Right cardiac atrium (tissue), 5 donors: ENCODE measurements at regions not wholly inside any gene's neighbourhood (a gene's known extent, or its start where the extent isn't known, plus 50 kb on each side); places are given as distances from the start of the nearest gene placed in this dataset.

Experiments
- ATAC-seq, 2 donors: fragments of 200-7000 bp; cut with Tn5 transposase; one replicate each; pipeline versions ENCODE4 v1.8.0 to v1.9.1; 2020; ENCODE audit warnings: moderate library complexity in 2 of 2, mild to moderate bottlenecking in 1 of 2
- DNase-seq, 3 donors: peaks; one replicate each; pipeline ENCODE4 v3.0.0-alpha.2; 2020
- H3K27ac ChIP-seq: one replicate; pipeline ENCODE4 v1.5.1; 2013; ENCODE audit warnings: mild to moderate bottlenecking, low read length, control low read depth, moderate library complexity
- H3K27me3 ChIP-seq: one replicate; pipeline ENCODE4 v1.6.1; 2013; ENCODE audit not compliant: control insufficient read depth, insufficient read depth
- H3K4me1 ChIP-seq: one replicate; pipeline ENCODE4 v1.6.1; 2013; ENCODE audit warnings: low read length; ENCODE audit not compliant: control insufficient read depth, insufficient read depth
- H3K4me3 ChIP-seq: one replicate; pipeline ENCODE4 v1.5.1; 2013; ENCODE audit warnings: low read length, control low read depth
- H3K9me3 ChIP-seq: one replicate; pipeline ENCODE4 v1.6.1; 2013; ENCODE audit warnings: low read length; ENCODE audit not compliant: control insufficient read depth
- WGBS: extraction: QIAGEN DNeasy Blood & Tissue Kit; methylation state at CpG from one replicate; pipeline ENCODE4 v1.1.7; 2013; 5-methylcytosine and 5-hydroxymethylcytosine counted together
- intact Hi-C, 4 donors: fragments of 100-400 bp; cut with DNase I; formaldehyde crosslinking; loops; one replicate each; pipeline versions ENCODE4 v1.11.0 to v1.14.0; 2022 to 2023
- donor health status: healthy with polysubstance abuse.
- donor health status: DM: no; HTN: yes; CAD: no.
- donor health status: DM: no; HTN: no; CAD: no.
- donor health status: DM: no; HTN: yes; CAD: no; lungs with severe emphysema.
- donor health status: DM: yes; HTN: yes; CAD: no.

- DNase-seq (no peak), ATAC-seq (no peak)
- 61% methylated on average over 1 of the region's 1 CpG for WGBS
- Histone ChIP-seq H3K4me3 (no peak overlapping the region), H3K27ac (no peak overlapping the region), H3K4me1 (peaks cover 3% of the 10 kb centered on the region), H3K27me3 (no peaks in the 10 kb centered on the region), H3K9me3 (no peaks in the 10 kb centered on the region)
- intact Hi-C loops: no loop called here
These were observed 91.2 kb downstream of the RPLP1 start for GRCh38 chr15:69543681-69544364.

- intact Hi-C loops: no loop called here
- DNase-seq (no peak), ATAC-seq (no peak)
- Histone ChIP-seq H3K27me3 (no peaks in the 10 kb centered on the region), H3K4me3 (no peak overlapping the region), H3K4me1 (peaks cover 3% of the 10 kb centered on the region), H3K27ac (no peak overlapping the region), H3K9me3 (no peaks in the 10 kb centered on the region)
- WGBS: 77% methylated on average over 6 of the region's 6 CpGs
These were observed 91.9 kb downstream of the RPLP1 start for GRCh38 chr15:69544365-69545113.

DNA sequence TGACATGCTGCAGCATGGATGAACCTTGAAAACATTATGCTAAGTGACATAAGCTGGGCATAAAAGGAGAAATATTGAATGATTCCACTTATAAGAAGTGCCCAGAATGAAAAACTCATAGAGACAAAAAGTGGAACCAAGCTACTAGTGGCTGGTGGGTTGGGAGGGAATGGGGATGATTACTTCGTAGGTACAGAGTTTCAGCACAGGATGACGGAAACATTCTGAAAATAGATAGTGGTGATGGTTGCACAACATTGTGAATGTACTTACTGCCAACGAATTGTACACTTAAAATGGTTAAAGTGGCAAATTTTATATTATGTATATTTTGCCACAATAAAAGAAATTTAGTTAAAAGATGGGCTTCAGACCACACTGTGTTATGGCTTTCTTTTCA is 93.6 kb downstream of the RPLP1 start:
- H3K4me1 ChIP-seq: peaks cover 3% of the 10 kb centered on the region
- no peak for DNase-seq
- H3K4me3 ChIP-seq: no peak overlapping the region
- intact Hi-C loops: no loop called here
- ATAC-seq: no peak
- H3K27ac ChIP-seq: no peak overlapping the region
- 46% methylated on average over 3 of the region's 3 CpGs for WGBS
- H3K27me3 ChIP-seq: no peaks in the 10 kb centered on the region
- no peaks in the 10 kb centered on the region for H3K9me3 ChIP-seq

DNA sequence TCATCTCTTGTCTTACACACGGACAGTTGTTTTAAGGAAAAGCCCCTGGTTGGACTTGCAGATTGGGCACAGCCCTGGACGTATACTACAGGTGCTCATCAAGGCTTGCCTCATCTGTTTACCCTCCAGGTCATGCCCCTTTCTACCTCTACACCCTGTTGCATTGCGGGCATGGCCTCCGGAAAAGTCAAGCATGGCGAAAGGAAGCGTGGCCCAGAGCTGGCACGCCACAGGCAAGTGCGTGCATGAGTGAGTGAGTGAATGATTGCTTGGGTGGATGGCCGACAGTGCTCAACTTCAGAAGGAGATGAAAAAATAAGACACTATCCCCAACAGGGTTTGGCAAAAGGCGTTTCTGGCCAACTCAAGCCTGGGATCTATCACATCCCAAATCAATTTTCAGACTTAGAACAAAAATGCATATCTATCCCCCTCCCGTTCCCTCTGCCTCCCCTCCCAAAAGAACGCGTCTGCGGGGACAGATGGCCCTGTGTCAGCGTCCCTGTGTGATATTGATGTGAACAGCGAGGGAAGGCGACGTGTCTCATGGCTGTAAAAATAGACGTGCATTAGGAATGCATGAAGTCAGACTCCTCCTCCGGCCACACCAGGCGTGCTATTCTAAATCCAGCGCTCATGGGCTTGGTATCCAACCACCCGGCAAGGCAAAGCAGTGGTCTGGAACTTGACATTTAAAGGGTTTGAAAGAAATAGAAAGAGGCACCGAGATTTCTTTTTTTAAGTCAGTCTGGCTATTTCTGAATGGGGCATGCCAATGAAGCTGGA is 96.0 kb downstream of the RPLP1 start:
- 58% methylated on average over 24 of the region's 24 CpGs for WGBS

DNA sequence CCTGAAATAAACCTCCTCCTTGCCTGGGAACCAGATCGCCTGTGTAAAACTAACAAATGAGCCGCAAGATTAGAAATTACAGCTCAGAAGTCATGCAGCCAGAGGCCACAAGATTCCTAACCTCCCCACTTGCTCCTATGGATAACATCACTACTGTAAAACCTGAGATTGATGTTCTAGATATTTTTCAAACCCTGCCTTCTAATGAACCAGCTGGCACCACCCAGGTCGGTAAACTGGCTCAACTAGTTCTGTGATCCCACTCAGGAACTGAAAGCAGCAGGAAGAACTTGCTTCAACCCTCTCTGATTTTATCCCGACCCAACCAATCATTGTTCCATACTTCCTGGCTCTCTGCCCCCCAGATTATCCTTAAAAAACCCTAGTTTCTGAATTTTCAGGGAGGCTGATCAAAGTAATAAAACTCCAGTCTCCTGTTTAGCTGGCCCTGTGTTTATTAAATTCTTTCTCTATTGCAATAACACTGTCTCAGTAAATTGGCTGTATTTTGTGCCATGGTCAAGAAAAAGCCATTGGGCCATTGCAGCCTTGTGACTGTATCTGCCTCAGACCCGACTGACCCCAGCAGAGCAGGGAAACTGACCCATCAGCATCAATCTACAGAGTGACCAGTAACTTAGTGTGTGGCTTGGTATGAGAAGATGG is 98.9 kb downstream of the RPLP1 start:
- DNase-seq (no peak), ATAC-seq (no peak)
- Histone ChIP-seq H3K4me1 (peaks cover 3% of the 10 kb centered on the region), H3K4me3 (no peak overlapping the region), H3K9me3 (peaks cover 6% of the 10 kb centered on the region), H3K27me3 (no peaks in the 10 kb centered on the region), H3K27ac (no peak overlapping the region)
- WGBS: 76% methylated on average over 5 of the region's 5 CpGs
- intact Hi-C loops: no loop called here

More for the DNA sequence above, 96.0 kb downstream of the RPLP1 start:
- peak; percentile 72 to 77 for ATAC-seq
- DNase-seq: peak in 1 of 3 donors; percentile 44
- Histone ChIP-seq H3K27me3 (no peaks in the 10 kb centered on the region), H3K4me1 (peaks cover 3% of the 10 kb centered on the region), H3K4me3 (no peak overlapping the region), H3K9me3 (peaks cover 6% of the 10 kb centered on the region), H3K27ac (no peak overlapping the region)
- intact Hi-C loops: no loop called here

DNA sequence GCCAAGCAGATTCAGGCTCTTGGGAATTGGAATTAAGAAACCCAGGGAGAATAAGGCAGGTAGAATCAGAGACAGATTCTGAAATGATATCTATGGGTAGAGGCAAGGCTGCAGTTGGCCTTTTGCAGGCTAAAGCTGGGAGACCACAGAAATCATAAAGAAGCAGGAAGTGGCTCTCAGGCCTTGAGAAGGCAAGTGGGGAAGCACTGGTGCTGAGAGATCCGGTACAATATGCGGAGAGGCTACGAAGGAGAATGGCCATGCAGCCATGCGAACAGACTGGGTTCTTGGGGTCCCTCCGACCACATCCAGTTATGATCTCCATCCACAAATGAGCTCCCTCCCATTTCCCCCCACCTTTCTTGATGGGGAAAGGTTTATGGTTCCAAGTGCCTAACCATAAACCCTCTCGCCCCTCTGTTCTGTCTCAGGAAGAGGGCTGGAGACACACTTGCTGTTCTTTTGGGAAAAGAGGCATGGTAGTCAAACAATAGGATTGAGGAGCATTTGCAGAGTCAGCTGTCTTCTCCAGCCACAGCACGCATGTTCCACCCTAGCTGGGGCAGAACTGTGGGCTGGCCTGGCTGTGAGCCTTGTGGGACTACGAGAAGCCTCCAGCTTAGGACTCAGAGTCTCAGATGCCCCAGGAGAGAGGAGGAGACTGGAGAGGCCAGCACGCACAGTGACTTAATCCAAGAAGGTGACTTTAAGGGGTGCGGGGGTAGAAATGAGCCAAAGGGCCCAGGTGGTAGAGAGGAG is 99.6 kb downstream of the RPLP1 start:
- Histone ChIP-seq H3K27me3 (no peaks in the 10 kb centered on the region), H3K27ac (no peak overlapping the region), H3K4me3 (no peak overlapping the region), H3K4me1 (peaks cover 3% of the 10 kb centered on the region), H3K9me3 (peaks cover 6% of the 10 kb centered on the region)
- DNase-seq: no peak
- intact Hi-C loops: no loop called here
- WGBS: 96% methylated on average over 10 of the region's 10 CpGs
- ATAC-seq: no peak

DNA sequence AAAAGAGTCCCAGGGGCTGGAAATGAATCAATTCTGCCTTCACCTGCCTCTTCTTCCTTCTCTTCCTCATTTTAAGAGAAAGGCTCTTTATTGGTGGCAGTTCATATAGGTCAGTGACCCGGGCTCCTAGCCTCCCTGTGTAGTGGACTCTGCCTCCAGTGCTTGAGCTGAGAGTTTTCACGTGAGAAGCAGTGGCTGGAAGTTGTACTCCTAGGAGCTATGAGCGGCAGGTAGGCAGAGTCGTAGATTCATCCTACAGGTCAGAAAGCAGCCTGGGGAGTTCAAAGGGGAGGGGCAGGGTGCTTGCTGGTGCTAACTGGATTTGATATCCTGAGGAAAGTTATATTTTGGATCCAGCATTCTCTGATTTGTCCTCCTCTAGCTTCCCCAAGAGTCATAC is 101.1 kb downstream of the RPLP1 start:
- no peaks in the 10 kb centered on the region for H3K27me3 ChIP-seq
- DNase-seq (no peak), ATAC-seq (no peak)
- no peaks in the 10 kb centered on the region for H3K4me1 ChIP-seq
- WGBS: 85% methylated on average over 4 of the region's 4 CpGs
- intact Hi-C loops: no loop called here
- no peak overlapping the region for H3K4me3 ChIP-seq
- H3K9me3 ChIP-seq: peaks cover 6% of the 10 kb centered on the region
- no peak overlapping the region for H3K27ac ChIP-seq

DNA sequence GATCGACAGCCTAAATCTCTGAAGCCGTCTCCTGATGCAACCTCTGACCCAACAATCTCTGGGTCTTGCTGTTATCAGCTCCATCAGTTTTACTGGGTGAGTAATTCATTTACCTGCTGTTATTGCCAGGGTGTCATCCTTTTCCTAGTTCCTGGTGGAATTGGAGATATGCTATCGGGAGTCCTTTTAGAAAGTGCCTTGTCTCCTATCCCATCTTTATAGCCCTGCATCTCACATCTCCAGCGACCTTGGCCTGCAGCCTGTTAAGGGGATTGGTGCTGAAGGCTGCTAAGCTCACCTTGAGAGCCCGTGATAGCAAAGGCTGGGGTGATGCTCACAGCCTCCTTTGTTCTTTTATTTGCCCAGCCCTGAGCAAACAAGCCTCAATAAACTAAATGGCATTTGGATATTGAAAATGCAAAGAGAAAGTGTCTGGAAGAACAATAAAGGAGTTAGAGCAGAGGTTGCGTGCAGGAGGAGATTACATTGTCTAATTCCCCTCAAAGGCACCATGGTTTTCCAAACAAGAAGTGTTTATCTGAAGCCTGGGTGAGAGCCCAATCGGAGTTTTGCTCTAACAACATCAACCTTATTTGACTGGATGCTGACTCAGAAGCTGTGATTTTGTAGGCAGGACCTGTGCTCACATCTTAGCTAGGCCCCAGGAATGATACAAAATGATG is 101.8 kb downstream of the RPLP1 start:
- H3K4me3 ChIP-seq: no peak overlapping the region
- peaks cover 6% of the 10 kb centered on the region for H3K9me3 ChIP-seq
- no peaks in the 10 kb centered on the region for H3K27me3 ChIP-seq
- DNase-seq (no peak), ATAC-seq (no peak)
- intact Hi-C loops: no loop called here
- no peaks in the 10 kb centered on the region for H3K4me1 ChIP-seq
- 70% methylated on average over 7 of the region's 7 CpGs for WGBS
- no peak overlapping the region for H3K27ac ChIP-seq

GRCh38 chr15:69555080-69555479 is 102.5 kb downstream of the RPLP1 start:
- H3K9me3 ChIP-seq: peaks cover 6% of the 10 kb centered on the region
- no peak overlapping the region for H3K4me3 ChIP-seq
- no peak overlapping the region for H3K27ac ChIP-seq
- H3K4me1 ChIP-seq: no peaks in the 10 kb centered on the region
- intact Hi-C loops: no loop called here
- DNase-seq (no peak), ATAC-seq (no peak)
- H3K27me3 ChIP-seq: no peaks in the 10 kb centered on the region
- WGBS: 94% methylated on average over 8 of the region's 8 CpGs

GRCh38 chr15:69556344-69556743 is 103.7 kb downstream of the RPLP1 start:
- Histone ChIP-seq H3K27me3 (no peaks in the 10 kb centered on the region), H3K9me3 (peaks cover 6% of the 10 kb centered on the region), H3K4me3 (no peak overlapping the region), H3K27ac (no peak overlapping the region), H3K4me1 (no peaks in the 10 kb centered on the region)
- ATAC-seq (no peak), DNase-seq (no peak)
- intact Hi-C loops: no loop called here
- WGBS: 95% methylated on average over 1 of the region's 1 CpG
